Activated CD4-positive, alpha-beta memory T cell treated with anti-CD3 and anti-CD28 coated beads, Interleukin-2, amount 10 ng/mL, durations not matched to agents 7 days and 5 days (primary cell): ENCODE measurements at regions not wholly inside any gene's neighbourhood (a gene's known extent, or its start where the extent isn't known, plus 50 kb on each side); places are given as distances from the start of the nearest gene placed in this dataset.

Experiments used
- CTCF ChIA-PET: fragments of 350-600 bp; sonication (Branson Sonifier 250); formaldehyde crosslinking; loops from one replicate; lab custom pipeline; 2021; ENCODE audit warnings: antibody characterized with exemption, inconsistent platforms; lab: Charles Lee
- POLR2A ChIA-PET: fragments of 350-600 bp; sonication (Branson Sonifier 250); formaldehyde crosslinking; loops from one replicate; lab custom pipeline; 2021; ENCODE audit warnings: antibody characterized with exemption; lab: Charles Lee
- DNase-seq: peaks from one replicate; pipeline ENCODE4 v3.0.0-alpha.2; 2020
- H3K27ac Mint-ChIP-seq: one replicate; pipeline ENCODE4 v1.8.0; 2021; ENCODE audit warnings: mild to moderate bottlenecking, mixed read lengths
- H3K27me3 Mint-ChIP-seq: one replicate; pipeline ENCODE4 v1.8.0; 2021; ENCODE audit warnings: mixed read lengths
- H3K36me3 Mint-ChIP-seq: one replicate; pipeline ENCODE4 v1.8.0; 2021; ENCODE audit warnings: low read depth, mixed read lengths
- H3K4me1 Mint-ChIP-seq: one replicate; pipeline ENCODE4 v1.8.0; 2021; ENCODE audit warnings: mixed read lengths
- H3K4me3 Mint-ChIP-seq: one replicate; pipeline ENCODE4 v1.8.0; 2021; ENCODE audit warnings: mild to moderate bottlenecking, mixed read lengths
- H3K9me3 Mint-ChIP-seq: one replicate; pipeline ENCODE4 v1.8.0; 2021; ENCODE audit warnings: mixed read lengths

GRCh38 chr4:147059064-147059731 is 113.5 kb upstream of the TTC29 start:
- Mint-ChIP-seq H3K9me3 (no peaks in the 10 kb centered on the region), H3K4me1 (peaks cover 11% of the 10 kb centered on the region), H3K27ac (no peak overlapping the region), H3K4me3 (no peak overlapping the region), H3K27me3 (peaks cover 2% of the 10 kb centered on the region), H3K36me3 (no peaks in the 10 kb centered on the region)
- DNase-seq, result no peak
- CTCF ChIA-PET, result no interaction called here
- POLR2A ChIA-PET, result no interaction called here

GRCh38 chr4:147060151-147060931 is 114.7 kb upstream of the TTC29 start:
- H3K36me3 Mint-ChIP-seq, result no peaks in the 10 kb centered on the region
- H3K27ac Mint-ChIP-seq, result no peak overlapping the region
- DNase-seq, result no peak
- peaks cover 3% of the 10 kb centered on the region for H3K27me3 Mint-ChIP-seq
- ChIA-PET CTCF (no interaction called here), POLR2A (no interaction called here)
- no peaks in the 10 kb centered on the region for H3K9me3 Mint-ChIP-seq
- H3K4me1 Mint-ChIP-seq, result peaks cover 11% of the 10 kb centered on the region
- H3K4me3 Mint-ChIP-seq, result no peak overlapping the region

GRCh38 chr4:147064856-147065255 is 119.2 kb upstream of the TTC29 start:
- ChIA-PET CTCF (no interaction called here), POLR2A (no interaction called here)
- Mint-ChIP-seq H3K9me3 (no peaks in the 10 kb centered on the region), H3K4me1 (no peaks in the 10 kb centered on the region), H3K36me3 (no peaks in the 10 kb centered on the region), H3K27ac (no peak overlapping the region), H3K4me3 (no peak overlapping the region), H3K27me3 (peaks cover 5% of the 10 kb centered on the region)
- no peak for DNase-seq

- Mint-ChIP-seq H3K27me3 (peaks cover 6% of the 10 kb centered on the region), H3K4me3 (no peak overlapping the region), H3K27ac (no peak overlapping the region), H3K36me3 (no peaks in the 10 kb centered on the region), H3K9me3 (peaks cover 6% of the 10 kb centered on the region), H3K4me1 (no peaks in the 10 kb centered on the region)
- CTCF ChIA-PET, result no interaction called here
- DNase-seq, result no peak
- POLR2A ChIA-PET, result no interaction called here
Observed at GRCh38 chr4:147068564-147068963, 122.9 kb upstream of the TTC29 start.

GRCh38 chr4:147071209-147071740 is 125.6 kb upstream of the TTC29 start:
- no peaks in the 10 kb centered on the region for H3K36me3 Mint-ChIP-seq
- no peak overlapping the region for H3K27ac Mint-ChIP-seq
- H3K4me3 Mint-ChIP-seq, result no peak overlapping the region
- POLR2A ChIA-PET, result no interaction called here
- CTCF ChIA-PET, result no interaction called here
- DNase-seq, result no peak
- H3K9me3 Mint-ChIP-seq, result peaks cover 6% of the 10 kb centered on the region
- no peaks in the 10 kb centered on the region for H3K4me1 Mint-ChIP-seq
- peaks cover 6% of the 10 kb centered on the region for H3K27me3 Mint-ChIP-seq

GRCh38 chr4:147076179-147076578 is 130.5 kb upstream of the TTC29 start:
- Mint-ChIP-seq H3K9me3 (peaks cover 6% of the 10 kb centered on the region), H3K4me1 (no peaks in the 10 kb centered on the region), H3K4me3 (no peak overlapping the region), H3K27me3 (peaks cover 8% of the 10 kb centered on the region), H3K27ac (no peak overlapping the region), H3K36me3 (no peaks in the 10 kb centered on the region)
- POLR2A ChIA-PET, result no interaction called here
- CTCF ChIA-PET, result no interaction called here
- DNase-seq, result no peak

- ChIA-PET POLR2A (no interaction called here), CTCF (no interaction called here)
- Mint-ChIP-seq H3K4me1 (no peaks in the 10 kb centered on the region), H3K4me3 (no peak overlapping the region), H3K9me3 (peaks cover 6% of the 10 kb centered on the region), H3K27me3 (peaks cover 8% of the 10 kb centered on the region), H3K27ac (no peak overlapping the region), H3K36me3 (no peaks in the 10 kb centered on the region)
- DNase-seq, result no peak
Observed at GRCh38 chr4:147076728-147077127, 131.1 kb upstream of the TTC29 start.

GRCh38 chr4:147078362-147078761 is 132.7 kb upstream of the TTC29 start:
- ChIA-PET CTCF (no interaction called here), POLR2A (no interaction called here)
- Mint-ChIP-seq H3K36me3 (no peaks in the 10 kb centered on the region), H3K9me3 (peaks cover under 1% of the 10 kb centered on the region), H3K4me3 (no peak overlapping the region), H3K27me3 (peaks cover 6% of the 10 kb centered on the region), H3K4me1 (no peaks in the 10 kb centered on the region), H3K27ac (no peak overlapping the region)
- no peak for DNase-seq

GRCh38 chr4:147078875-147079658 is 133.4 kb upstream of the TTC29 start:
- H3K9me3 Mint-ChIP-seq, result no peaks in the 10 kb centered on the region
- no peaks in the 10 kb centered on the region for H3K4me1 Mint-ChIP-seq
- H3K27ac Mint-ChIP-seq, result no peak overlapping the region
- no peaks in the 10 kb centered on the region for H3K36me3 Mint-ChIP-seq
- ChIA-PET POLR2A (no interaction called here), CTCF (no interaction called here)
- no peak for DNase-seq
- H3K27me3 Mint-ChIP-seq, result peaks cover 6% of the 10 kb centered on the region
- no peak overlapping the region for H3K4me3 Mint-ChIP-seq

- no peaks in the 10 kb centered on the region for H3K9me3 Mint-ChIP-seq
- POLR2A ChIA-PET, result no interaction called here
Observed at GRCh38 chr4:147084861-147085260, 139.2 kb upstream of the TTC29 start.

GRCh38 chr4:147085781-147086180 is 140.1 kb upstream of the TTC29 start:
- DNase-seq, result no peak
- H3K27ac Mint-ChIP-seq, result no peak overlapping the region
- no peaks in the 10 kb centered on the region for H3K9me3 Mint-ChIP-seq
- no peaks in the 10 kb centered on the region for H3K36me3 Mint-ChIP-seq
- H3K4me3 Mint-ChIP-seq, result no peak overlapping the region
- CTCF ChIA-PET, result no interaction called here
- POLR2A ChIA-PET, result no interaction called here
- H3K4me1 Mint-ChIP-seq, result no peaks in the 10 kb centered on the region
- peaks cover 12% of the 10 kb centered on the region for H3K27me3 Mint-ChIP-seq

More at GRCh38 chr4:147084861-147085260, 139.2 kb upstream of the TTC29 start:
- Mint-ChIP-seq H3K4me1 (no peaks in the 10 kb centered on the region), H3K27me3 (peaks cover 10% of the 10 kb centered on the region), H3K36me3 (no peaks in the 10 kb centered on the region), H3K27ac (no peak overlapping the region), H3K4me3 (no peak overlapping the region)
- no peak for DNase-seq
- CTCF ChIA-PET, result no interaction called here

GRCh38 chr4:147088146-147088545 is 142.5 kb upstream of the TTC29 start:
- H3K4me1 Mint-ChIP-seq, result no peaks in the 10 kb centered on the region
- POLR2A ChIA-PET, result no interaction called here
- no peak overlapping the region for H3K4me3 Mint-ChIP-seq
- H3K27ac Mint-ChIP-seq, result no peak overlapping the region
- DNase-seq, result no peak
- no peaks in the 10 kb centered on the region for H3K36me3 Mint-ChIP-seq
- H3K9me3 Mint-ChIP-seq, result no peaks in the 10 kb centered on the region
- H3K27me3 Mint-ChIP-seq, result peaks cover 12% of the 10 kb centered on the region
- CTCF ChIA-PET, result no interaction called here

GRCh38 chr4:147090486-147090885 is 144.8 kb upstream of the TTC29 start:
- Mint-ChIP-seq H3K4me3 (no peak overlapping the region), H3K27me3 (peaks cover 12% of the 10 kb centered on the region), H3K36me3 (no peaks in the 10 kb centered on the region), H3K9me3 (no peaks in the 10 kb centered on the region), H3K4me1 (no peaks in the 10 kb centered on the region), H3K27ac (no peak overlapping the region)
- no peak for DNase-seq
- ChIA-PET POLR2A (no interaction called here), CTCF (interaction anchor here (2.1 kb wide), 1 partner anchor 71 kb away, joined by 7 read pairs; no protein-coding TSS in a partner anchor)
